GM21367 (cell line): ENCODE measurements at regions not wholly inside any gene's neighbourhood (a gene's known extent, or its start where the extent isn't known, plus 50 kb on each side); places are given as distances from the start of the nearest gene placed in this dataset.

ENCODE experiments used
- ATAC-seq: cut with Tn5 transposase; IDR thresholded peaks from one replicate; pipeline ENCODE4 v1.9.1; 2021; ENCODE audit not compliant: unreplicated experiment

DNA sequence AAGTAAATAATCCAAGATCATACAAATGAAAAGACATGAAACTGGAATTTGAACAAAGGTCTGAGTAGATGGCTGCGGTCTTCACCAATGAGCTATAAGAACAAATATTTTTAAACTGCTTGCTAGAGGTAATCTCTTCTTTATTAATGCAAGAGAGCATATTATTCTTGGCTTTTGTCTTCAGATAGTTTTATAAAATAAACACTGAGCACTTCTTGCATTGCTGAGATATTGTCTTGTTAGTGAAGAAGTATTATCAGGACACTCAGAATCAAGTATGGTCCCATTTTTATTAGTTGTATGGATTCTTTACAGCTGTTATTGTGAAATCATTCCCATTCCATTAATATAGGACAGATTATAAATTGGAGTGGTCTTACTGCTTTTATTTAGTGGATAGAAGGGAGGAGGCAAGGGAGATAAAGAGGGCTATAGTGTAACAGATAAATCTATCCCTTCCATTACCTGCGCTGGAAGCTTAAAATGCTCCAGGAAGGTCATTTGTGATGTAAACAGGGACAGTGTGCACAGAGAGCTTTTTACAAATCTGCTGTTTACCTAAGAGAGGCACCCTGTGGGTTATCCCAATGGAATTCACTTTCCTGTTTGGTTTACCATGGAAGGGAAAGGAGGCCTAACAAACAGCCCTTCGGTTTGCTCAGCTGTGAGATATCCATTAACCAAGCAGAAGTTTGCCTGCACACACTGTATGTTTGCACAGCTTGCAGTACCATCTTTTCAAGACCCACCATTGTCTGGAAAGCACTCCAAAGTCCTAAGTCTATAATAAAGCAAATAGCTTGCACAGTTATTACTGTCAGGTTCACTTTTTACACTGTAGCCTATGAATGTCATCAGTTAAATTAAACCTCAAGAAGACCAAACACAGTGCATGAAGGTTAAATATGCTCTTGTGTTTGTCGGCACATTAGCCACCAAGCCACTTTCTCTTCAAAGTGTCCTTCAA, 347.7 kb upstream of the TGFBR2 start:
- no peak for ATAC-seq

DNA sequence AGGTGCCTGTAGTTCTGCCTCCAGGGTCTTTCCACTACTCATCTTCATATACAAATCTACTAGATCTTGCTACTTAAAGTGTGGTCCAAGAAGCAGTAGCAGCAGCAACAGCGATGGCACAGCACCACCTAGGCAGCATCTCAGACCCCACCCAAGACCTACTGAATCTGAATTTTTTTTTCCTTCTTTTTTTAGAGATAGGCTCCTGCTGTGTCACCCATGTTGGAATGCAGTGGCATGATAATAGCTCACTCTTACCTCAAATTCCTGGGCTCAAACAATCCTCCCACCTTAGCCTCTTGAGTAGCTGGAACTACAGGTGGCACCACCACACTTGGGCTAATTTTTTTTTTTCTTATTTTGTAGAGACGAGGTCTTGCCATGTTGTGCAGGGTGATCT, 346.7 kb upstream of the TGFBR2 start:
- ATAC-seq = no peak

DNA sequence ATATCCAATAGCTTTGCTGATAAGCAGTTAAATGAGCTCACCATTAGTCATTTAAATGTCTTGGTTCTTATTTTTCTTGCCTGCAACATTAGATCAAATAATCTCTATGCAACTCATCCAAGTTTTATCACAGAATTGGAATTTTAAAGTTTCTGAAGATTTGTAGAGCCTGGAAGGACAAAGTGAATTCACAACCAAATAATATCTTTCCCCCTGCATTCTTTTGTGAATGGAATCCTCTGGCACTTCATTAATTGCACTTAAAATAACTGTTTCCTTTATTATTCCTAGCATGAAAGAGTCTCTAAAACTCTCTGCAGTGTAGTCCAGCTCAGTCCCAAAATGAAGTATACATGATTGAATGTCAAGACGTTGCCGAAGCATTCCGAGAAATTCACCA, 345.6 kb upstream of the TGFBR2 start:
- ATAC-seq = no peak

DNA sequence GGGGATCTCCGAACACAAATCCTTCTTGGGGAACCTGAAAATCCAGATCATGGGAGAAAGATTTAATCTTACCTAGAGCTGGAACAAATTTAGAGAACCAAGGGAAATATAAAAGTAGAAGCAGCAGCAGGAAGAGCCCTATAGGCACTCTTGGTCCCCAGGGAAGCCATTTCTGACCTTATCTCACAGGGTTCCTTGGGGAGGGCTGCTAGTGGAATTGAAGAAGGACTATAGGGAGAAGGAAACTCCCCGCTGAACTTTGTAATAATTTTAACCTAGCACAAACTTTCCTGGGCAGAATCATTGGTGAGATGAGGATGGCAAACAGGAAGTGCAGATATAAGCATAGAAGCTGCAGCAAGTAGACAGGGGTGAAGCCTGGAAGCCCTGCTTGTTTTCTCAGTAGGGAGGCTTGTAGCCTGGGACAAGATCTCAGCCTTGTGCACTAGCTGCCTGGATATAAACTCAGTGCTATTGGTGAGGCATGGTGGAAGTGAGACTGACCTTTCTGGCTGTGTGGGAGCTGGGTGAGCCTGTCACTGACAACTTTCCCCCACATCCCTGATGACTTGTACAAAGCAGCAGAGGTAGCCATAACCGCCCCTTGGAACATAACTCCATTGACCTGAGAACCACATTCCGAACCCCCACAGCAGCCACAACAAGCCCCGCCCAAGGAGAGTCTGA, 343.0 kb upstream of the TGFBR2 start:
- no peak for ATAC-seq

DNA sequence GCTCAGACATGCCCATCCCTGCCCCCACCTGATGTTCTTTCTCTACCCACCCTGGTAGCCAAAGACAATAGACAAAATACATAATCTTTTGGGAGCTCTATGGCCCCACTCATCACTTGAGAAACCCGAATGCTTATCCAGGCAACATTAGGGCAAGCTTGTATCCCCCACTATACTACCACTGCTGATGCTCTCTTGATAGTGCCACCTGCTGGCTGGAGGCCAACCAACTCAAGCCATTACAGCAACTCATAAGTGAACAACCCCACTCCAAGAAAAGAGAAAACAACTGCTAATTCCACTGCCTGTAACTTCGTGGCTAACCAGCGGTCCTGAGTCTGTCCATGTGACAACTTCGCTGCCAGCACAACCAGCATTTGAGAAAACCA, 342.5 kb upstream of the TGFBR2 start:
- ATAC-seq = no peak

DNA sequence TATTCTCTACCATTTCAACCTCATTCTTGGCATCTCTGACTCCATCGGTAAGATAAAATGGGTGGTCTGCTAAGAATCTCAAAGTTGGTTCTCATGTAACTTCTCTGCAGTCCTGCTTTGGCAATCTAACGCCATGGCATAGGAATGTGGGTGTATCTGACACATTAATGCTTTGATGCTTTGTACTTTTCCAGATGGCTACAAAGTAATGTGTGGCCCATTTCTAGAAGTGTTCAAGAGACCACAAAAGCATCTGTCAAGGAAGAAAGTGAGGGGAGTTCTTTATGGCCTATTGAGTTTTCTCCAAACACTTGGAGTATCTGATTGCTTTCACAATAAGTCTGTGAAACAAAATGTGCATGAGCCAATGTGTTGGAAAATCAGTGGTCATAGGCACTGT, 339.9 kb upstream of the TGFBR2 start:
- no peak for ATAC-seq

DNA sequence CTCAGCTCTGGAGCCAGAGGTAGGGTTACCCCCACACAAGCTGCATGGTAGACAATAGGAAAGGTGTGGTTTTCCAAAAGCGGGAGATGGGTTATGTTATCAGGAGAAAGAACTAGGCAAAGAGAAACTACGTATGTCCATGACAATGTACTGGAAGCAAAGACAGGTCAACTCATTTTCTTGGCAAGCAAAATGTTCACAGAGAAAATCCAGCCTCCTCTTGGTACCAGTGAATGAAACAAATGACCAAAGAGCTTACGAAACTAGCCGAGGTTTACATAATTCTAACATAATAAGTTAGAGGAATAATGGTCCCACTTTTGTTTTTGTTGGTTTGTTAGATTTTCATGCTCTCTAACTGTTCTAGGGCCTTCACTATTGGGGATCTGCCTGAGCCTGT, 338.1 kb upstream of the TGFBR2 start:
- ATAC-seq = no peak

DNA sequence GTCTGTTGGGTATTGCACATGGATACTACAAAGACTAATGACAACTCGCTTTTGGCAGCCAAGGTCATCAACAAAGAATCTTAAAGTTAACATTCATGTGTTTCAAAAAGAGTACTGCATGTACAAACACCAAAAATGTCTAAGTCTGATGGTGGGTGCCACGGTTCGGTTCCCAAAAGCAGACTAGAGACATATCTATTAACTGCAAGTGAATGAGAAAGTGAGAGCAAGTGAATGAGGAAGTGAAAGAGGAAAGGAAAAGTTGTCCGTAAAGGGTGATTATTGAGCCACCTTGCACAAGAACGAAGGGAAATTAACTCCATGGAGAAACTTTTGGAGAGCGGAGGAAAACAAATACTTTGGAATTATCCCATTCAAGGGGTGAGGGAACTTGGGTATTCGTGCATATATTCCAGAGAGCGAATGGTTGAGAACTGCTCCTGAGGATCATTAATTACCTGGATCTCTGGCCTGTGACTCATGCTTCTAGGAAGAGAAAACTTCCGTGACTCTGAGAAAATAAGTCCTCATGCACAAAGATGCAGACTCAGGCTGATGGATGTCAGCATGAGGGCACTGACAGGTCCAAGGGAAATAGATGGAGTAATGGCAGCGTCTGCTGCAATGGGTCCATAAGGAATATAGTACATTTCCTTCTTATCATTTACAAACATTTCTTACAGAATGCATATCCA, 336.5 kb upstream of the TGFBR2 start:
- ATAC-seq = no peak

DNA sequence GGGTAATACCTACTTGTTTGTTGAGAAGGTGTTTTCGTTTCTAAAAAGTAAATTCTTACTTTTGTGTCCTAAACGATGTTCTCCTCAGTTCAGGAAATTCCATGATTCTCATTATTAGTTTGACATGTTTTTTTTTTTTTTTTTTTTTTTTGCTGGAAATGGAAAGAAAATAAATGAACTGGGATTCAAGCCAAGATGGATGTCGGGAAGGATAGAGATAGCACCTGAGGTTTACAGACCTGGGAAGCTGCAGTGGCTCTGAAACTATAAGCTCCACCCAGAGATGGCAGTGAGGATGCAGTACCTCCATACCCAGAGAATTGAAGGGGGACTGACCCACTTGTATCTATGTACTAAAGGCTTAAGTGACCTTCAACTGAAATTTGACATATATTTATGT, 334.6 kb upstream of the TGFBR2 start:
- ATAC-seq = no peak

DNA sequence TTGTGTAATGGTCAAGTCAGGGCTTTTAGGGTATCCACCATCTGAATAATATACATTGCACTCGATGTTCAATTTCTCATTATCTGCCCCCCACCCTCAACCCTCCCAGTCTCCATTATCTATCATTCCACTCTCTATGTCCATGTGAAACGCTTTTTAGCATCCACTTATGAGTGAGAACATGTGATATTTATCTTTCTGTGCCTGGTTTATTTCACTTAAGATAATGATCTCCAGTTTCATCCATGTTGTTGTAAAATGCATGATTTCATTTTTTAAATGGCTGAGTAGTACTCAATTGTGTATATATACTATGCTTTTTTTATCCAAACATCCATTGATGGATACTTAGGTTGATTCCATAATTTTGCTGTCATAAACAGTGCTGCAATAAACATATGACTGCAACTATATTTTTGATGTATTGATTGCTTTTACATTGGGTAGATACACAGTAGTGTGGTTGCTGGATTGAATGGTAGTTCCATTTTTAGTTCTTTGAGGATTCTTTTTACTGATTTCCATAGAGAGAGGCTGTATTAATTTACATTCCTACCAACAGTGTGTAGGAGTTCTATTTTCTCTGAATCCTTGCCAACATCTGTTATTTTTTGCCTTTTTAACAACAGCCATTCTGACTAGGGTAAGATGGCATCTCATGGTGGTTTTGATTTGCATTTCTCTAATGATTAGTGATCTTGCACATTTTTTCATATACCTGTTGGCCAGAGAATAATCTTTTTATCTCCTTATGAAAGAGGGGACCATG, 332.9 kb upstream of the TGFBR2 start:
- ATAC-seq = no peak

DNA sequence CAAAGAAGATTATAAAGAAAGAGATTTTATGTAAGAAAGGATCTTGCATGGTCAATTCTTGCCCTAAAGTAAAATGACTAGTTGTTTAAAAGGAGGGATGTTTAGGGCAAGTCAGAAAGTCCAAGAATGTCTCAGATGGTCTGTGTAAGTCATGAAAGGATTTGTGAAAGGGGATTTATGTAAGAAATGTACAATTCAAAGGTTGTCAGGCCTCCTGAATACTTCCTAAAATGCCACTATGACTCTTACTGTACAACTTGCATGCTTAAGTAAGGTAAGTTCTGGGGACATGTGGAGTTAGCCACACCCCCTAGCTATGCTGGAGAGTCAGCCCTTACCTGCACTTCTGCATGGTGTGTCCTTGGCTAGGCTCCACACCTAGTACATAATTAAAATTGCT, 328.9 kb upstream of the TGFBR2 start:
- ATAC-seq = no peak

DNA sequence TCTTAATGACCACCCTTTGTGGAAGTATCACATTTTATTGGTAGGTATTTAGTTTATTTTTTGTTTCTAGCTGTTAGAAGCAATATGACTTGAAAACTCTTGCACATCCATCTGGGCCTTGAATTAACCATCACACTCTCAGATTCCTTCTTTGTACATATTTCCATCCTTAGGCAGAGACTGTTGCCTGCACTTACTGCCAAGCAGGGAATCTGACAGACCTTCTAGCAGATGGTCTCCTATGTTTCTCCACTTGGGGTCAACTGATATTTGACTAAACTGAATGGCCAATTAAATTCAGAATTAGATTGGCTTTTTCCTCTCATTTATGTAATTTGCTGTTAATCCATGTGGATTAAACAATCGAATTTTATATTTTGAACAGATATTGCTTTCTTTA, 324.9 kb upstream of the TGFBR2 start:
- ATAC-seq = no peak

DNA sequence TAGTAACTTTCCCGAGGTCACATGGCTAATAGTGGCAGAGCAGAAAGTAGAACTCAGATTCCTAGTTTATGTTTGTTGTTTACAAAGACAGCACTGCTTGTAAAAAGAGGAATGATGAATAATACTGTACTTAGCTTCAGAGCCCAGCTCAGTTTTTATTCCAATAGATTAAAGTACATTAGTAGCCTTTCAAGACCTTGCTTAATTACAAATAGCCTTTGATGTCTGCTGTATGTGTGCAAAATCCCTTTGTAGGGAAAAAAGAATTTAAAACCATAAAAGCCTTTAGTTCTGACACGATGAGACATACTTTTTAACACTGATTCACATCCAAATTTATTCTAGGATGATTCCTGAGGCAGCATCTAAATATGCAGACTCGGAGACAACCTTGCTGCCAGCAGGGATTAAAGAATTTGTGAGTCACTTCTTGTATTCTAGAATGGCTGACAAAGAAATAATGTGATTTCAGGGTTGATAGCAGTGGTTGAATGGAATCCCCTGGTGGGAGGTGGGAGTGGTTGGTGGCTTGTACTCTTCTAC, 324.2 kb upstream of the TGFBR2 start:
- no peak for ATAC-seq

DNA sequence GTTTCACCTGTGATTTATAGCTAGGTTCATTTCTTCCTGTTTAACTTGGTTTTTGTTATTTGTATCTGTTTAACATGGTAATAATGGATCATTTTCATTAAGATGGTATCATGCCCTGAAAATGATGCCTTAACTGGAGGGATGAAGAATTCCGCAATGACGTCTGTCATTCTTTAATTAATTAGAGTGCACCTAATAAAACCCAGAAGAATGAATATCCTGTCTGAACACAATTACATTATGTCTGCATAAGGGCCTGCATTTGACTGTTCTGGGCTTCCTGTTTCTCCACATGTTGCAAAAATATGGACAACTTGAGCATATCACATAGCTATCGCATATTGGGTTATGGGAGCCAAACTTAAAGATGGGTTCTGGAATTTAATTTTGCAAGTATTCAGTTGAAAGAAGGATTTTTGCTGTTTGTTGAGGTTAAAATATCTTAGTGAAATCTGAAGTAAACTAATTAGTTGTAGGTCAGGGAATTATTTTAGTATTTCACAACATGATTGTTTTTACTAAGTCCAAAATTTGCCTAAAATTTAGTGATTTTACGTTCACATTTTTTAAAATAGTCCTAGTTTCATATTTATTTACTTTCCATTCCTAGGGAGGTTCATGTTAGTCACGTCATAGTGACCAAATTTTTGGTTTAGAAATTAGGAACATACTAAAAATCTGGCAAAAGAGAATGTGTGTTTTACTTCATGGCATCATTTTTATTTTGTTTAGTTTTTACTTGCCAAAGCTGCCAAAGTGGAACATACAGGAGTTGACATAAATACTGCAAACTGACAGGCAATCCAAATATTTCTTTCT, 321.0 kb upstream of the TGFBR2 start:
- ATAC-seq = no peak

DNA sequence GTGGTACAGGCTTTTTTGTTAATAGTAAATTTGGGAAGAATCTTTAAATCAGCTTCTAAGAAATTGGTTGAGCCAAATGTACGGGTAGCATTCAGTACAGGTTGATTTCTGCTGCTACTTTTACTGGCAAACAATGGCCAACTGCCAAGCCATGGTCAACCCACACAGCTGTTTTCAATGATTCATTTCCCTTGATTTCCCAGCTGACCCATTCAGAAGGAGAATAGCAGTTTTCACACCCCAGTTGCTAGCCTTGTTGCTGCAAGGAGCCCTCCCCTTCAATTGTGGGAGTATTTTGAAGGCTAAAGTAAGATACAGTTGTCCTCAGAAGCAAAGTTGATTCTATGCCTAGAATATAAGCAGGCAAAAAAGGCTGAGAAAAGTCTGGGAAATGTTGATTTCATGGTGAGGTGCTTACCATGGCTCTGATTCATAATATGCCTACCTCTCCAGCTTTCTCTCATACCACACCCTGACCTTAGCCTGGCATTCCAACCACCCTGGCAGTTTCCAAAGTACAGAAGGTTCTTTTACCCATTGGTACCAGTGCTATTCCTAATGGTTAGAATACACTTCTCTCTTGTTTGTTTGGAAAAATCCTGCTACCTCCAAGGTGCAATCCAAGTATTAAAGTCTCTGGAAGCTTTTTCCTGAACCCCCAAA, 320.3 kb upstream of the TGFBR2 start:
- ATAC-seq = no peak

DNA sequence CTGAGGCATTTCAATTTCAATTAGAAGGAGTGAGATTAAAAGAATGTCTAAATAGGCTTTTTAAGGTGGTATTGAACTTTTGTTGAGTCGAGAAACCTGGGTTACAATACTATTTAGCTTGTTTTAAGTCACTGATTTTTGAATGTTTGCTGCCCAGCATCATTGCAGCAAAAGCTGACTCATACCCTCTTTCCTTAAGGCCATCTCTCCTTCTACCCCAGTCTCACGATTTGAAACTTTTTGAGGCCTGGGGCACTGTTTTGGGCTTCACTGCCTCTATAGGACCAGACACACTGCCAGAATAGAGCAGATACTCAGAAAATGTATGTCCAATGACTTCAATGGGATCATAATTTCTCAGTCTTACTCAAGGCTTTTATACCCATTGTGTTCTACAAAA, 319.6 kb upstream of the TGFBR2 start:
- ATAC-seq = no peak

DNA sequence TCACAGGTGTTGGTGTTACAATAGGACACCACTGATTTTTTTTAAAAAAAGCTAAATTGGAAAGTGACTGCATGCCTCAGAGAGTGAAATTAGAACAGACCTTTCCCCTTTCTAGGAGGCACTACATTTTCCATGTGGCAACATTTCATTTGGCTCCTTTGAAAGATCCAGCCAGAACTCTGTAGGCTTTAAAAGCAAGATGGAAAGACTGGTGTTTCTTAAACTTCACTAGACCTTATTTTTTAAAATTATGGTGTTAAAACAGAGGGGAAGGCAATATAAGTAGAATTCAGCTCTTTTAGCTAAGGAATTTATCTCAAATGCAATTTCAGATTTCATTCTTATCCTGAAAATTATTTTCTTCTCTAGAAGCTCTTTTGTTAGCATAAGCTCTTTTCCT, 317.6 kb upstream of the TGFBR2 start:
- no peak for ATAC-seq

DNA sequence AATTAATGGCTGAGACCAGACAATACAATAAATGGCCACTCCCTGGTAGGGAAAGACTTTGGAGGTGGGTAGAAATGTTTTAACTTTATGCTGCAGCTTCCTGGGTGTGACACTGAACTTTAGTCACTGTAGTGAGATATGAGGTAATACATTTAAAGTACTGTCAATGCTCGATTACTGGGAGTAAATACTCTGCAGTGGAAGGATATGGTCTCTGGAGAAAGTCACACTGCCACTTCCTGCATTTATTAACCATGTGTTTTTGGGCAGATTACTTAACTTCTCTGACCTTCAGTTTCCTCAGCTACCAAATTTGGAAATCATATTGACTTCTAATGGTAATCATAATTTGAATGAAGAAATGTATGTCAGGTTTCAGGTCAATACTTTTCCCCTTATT, 317.1 kb upstream of the TGFBR2 start:
- ATAC-seq = no peak

DNA sequence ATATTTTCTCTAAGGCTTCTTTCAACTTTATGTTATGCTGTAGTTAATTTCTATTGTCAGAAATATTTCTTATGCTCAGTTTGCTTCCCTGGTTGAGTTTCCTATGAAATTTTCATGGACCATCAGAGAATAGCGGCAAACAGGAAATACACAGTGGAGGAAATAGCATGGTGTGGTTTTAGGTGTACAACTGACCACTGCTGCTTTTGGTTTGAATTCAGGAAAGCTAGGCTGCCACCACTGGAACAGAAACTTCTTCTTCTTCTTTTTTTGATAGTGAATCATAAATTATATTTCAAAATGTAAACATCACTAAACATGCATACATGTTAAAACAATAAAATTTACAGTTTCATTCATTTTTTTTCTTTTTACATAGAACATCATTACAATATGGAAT, 316.6 kb upstream of the TGFBR2 start:
- ATAC-seq = no peak
